ENCODE measurements at regions not wholly inside any gene's neighbourhood (a gene's known extent, or its start where the extent isn't known, plus 50 kb on each side); places are given as distances from the start of the nearest gene placed in this dataset.

DNA sequence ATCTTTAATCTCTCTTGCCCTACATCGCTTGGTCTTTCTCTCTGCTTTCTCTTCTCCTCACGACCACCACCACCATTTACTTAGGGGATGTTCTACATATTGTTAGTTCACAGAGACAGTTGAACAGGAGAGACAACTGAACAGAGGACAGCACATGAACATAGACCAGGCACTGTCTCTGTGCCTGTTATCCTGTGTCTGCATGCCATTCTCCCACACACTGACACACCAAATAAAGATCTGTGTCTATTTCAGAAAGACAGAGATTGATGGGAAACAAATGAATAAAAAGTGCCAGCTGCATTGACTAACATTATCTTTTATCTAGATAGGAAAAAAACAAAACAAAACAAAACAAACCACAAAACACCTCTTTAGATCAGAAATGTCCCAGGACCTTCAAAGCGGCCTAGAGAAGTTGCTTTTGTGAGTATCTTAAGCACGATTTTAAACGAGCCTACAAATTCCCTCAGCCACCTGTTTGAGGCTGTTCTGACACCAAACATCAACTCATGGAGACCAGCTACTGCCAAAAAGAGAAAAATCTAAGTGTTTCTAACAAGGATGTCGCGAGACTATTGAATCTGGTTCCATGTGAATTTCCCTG lies 77.6 kb upstream of the PARP11 start (continued):
- TF ChIP-seq, protein P1, sequence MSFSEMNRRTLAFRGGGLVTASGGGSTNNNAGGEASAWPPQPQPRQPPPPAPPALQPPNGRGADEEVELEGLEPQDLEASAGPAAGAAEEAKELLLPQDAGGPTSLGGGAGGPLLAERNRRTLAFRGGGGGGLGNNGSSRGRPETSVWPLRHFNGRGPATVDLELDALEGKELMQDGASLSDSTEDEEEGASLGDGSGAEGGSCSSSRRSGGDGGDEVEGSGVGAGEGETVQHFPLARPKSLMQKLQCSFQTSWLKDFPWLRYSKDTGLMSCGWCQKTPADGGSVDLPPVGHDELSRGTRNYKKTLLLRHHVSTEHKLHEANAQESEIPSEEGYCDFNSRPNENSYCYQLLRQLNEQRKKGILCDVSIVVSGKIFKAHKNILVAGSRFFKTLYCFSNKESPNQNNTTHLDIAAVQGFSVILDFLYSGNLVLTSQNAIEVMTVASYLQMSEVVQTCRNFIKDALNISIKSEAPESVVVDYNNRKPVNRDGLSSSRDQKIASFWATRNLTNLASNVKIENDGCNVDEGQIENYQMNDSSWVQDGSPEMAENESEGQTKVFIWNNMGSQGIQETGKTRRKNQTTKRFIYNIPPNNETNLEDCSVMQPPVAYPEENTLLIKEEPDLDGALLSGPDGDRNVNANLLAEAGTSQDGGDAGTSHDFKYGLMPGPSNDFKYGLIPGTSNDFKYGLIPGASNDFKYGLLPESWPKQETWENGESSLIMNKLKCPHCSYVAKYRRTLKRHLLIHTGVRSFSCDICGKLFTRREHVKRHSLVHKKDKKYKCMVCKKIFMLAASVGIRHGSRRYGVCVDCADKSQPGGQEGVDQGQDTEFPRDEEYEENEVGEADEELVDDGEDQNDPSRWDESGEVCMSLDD (tag by site-specific recombination; IDR thresholded peaks at IDR 0.05): no peak
- TF ChIP-seq ZXDB (tag by site-specific recombination; IDR thresholded peaks at IDR 0.05) (no peak), ZNF341 (tag by site-specific recombination; IDR thresholded peaks at IDR 0.05; ENCODE audit: low read depth) (no peak)

DNA sequence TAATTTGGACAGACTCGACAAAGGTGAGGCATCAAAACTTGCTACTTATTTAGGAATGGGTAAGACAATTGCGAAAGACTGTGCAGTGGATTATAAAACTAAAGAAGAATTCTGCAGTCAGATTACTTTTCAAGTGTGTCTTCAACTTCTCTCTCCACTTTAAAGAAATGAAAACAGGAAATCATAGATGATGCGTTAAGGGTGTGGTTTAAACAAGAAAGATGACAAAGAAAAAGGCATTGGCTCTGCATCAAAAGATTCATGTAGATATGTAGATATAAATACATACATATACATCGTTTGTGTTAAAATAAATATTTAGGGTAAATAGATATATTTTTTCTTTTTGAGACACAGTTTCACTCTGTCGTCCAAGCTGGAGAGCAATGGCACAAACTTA lies 74.6 kb upstream of the PARP11 start:
- Histone ChIP-seq H3K9me3 (ENCODE audit: control insufficient read depth, insufficient read depth, low read depth, low read length) (no peaks in the 10 kb centered on the region), H3K36me3 (ENCODE audit: control insufficient read depth in 2 of 2, insufficient read depth in 1 of 2, low read length in 2 of 2) (no peaks in the 10 kb centered on the region), H3K4me1 (ENCODE audit: control insufficient read depth, insufficient read depth, low read length) (no peaks in the 10 kb centered on the region), H3K4me3 (ENCODE audit: low read depth, low read length) (no peak overlapping the region), H3K27ac (ENCODE audit: extremely low read depth, low read depth, low read length) (no peak overlapping the region)
- TF ChIP-seq, protein P2, sequence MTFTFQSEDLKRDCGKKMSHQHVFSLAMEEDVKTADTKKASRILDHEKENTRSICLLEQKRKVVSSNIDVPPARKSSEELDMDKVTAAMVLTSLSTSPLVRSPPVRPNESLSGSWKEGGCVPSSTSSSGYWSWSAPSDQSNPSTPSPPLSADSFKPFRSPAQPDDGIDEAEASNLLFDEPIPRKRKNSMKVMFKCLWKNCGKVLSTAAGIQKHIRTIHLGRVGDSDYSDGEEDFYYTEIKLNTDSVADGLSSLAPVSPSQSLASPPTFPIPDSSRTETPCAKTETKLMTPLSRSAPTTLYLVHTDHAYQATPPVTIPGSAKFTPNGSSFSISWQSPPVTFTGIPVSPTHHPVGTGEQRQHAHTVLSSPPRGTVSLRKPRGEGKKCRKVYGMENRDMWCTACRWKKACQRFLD (tag by site-specific recombination; IDR thresholded peaks at IDR 0.05): no peak
- TF ChIP-seq HOXC10 (CRISPR knock-in tag; IDR thresholded peaks at IDR 0.05): no peak
- POLR2A ChIA-PET: no interaction called here
- CTCF ChIA-PET: interaction anchor here (0.5 kb wide), 1 partner anchor 132 kb away, joined by 3 read pairs; no protein-coding TSS in a partner anchor

DNA sequence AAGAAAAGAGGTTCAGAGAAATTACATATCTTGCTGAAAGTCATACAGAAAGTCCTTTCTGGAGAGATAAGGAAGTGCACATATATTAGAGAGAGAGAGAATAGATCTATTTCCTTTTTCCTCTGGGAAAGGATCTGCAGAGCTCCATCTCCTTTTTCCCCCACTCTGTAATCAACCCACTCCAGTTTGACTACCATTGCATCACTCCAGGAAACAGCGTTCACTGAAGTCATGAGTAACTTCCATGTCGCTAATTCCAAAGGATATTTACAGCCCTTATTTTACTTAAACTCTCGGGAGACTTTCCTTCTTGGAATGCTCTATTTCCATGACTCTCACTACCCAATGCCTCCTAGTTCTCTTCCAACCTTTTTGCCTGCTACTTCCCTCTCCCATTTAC lies 72.5 kb upstream of the PARP11 start:
- Histone ChIP-seq H3K27ac (ENCODE audit: extremely low read depth, low read depth, low read length) (no peak overlapping the region), H3K36me3 (ENCODE audit: control insufficient read depth in 2 of 2, insufficient read depth in 1 of 2, low read length in 2 of 2) (no peaks in the 10 kb centered on the region), H3K4me3 (ENCODE audit: low read depth, low read length) (no peak overlapping the region), H3K9me3 (ENCODE audit: control insufficient read depth, insufficient read depth, low read depth, low read length) (no peaks in the 10 kb centered on the region), H3K4me1 (ENCODE audit: control insufficient read depth, insufficient read depth, low read length) (no peaks in the 10 kb centered on the region)
- ChIA-PET CTCF (interaction anchor here (1.0 kb wide), 1 partner anchor 60 kb away, joined by 4 read pairs; no protein-coding TSS in a partner anchor), POLR2A (no interaction called here)
- TF ChIP-seq, protein P3, sequence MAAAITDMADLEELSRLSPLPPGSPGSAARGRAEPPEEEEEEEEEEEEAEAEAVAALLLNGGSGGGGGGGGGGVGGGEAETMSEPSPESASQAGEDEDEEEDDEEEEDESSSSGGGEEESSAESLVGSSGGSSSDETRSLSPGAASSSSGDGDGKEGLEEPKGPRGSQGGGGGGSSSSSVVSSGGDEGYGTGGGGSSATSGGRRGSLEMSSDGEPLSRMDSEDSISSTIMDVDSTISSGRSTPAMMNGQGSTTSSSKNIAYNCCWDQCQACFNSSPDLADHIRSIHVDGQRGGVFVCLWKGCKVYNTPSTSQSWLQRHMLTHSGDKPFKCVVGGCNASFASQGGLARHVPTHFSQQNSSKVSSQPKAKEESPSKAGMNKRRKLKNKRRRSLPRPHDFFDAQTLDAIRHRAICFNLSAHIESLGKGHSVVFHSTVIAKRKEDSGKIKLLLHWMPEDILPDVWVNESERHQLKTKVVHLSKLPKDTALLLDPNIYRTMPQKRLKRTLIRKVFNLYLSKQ (tag by site-specific recombination; IDR thresholded peaks at IDR 0.05; ENCODE audit: borderline replicate concordance): no peak
- TF ChIP-seq ZBTB17 (tag by site-specific recombination; IDR thresholded peaks at IDR 0.05): peak; percentile 54; the same call in 1 of the 2 replicates

DNA sequence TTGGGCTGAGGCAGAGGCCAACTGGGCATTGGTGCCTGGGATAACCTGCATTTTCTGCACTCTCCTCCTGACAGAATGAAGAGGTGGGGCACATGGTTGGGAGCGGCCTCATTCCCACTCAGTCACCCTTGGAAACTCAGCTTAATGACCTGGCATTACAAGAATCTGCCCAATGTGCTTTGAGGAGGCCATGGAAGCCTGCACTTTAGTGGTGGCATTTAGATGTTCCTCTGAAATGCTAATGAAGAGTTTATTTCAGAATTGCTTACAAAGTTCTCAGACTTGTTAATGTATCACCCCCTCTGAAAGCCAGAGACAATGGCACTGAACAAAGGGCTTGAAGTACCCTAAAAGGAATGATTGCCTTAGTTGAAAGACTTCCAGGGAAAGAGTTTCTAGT lies 71.4 kb upstream of the PARP11 start:
- no peaks in the 10 kb centered on the region for H3K9me3 ChIP-seq (ENCODE audit: control insufficient read depth, insufficient read depth, low read depth, low read length)
- no peak overlapping the region for H3K4me3 ChIP-seq (ENCODE audit: low read depth, low read length)
- H3K27ac ChIP-seq (ENCODE audit: extremely low read depth, low read depth, low read length): no peak overlapping the region
- H3K36me3 ChIP-seq (ENCODE audit: control insufficient read depth in 2 of 2, insufficient read depth in 1 of 2, low read length in 2 of 2): no peaks in the 10 kb centered on the region
- POLR2A ChIA-PET: no interaction called here
- no peaks in the 10 kb centered on the region for H3K4me1 ChIP-seq (ENCODE audit: control insufficient read depth, insufficient read depth, low read length)
- CTCF ChIA-PET: interaction anchor here (1.0 to 1.1 kb wide), 2 partner anchors 10 to 59 kb away, joined by 3 to 4 read pairs; no protein-coding TSS in a partner anchor
- TF ChIP-seq GLI4 (tag by site-specific recombination; IDR thresholded peaks at IDR 0.05) (no peak), KLF9 (tag by site-specific recombination; IDR thresholded peaks at IDR 0.05; ENCODE audit: low read depth) (no peak), GLI2 (tag by site-specific recombination; IDR thresholded peaks at IDR 0.05; ENCODE audit: borderline replicate concordance, low read depth) (no peak), ZNF274 (IDR thresholded peaks at IDR 0.05; ENCODE audit: low read length) (no peak), ZNF274 (tag by site-specific recombination; IDR thresholded peaks at IDR 0.05; ENCODE audit: borderline replicate concordance) (no peak), ZNF155 (tag by site-specific recombination; IDR thresholded peaks at IDR 0.05) (no peak), ZNF626 (tag by site-specific recombination; IDR thresholded peaks at IDR 0.05) (no peak), ZNF791 (tag by site-specific recombination; IDR thresholded peaks at IDR 0.05) (no peak), ZNF777 (tag by site-specific recombination; IDR thresholded peaks at IDR 0.05; ENCODE audit: borderline replicate concordance) (no peak), ZIC2 (tag by site-specific recombination; IDR thresholded peaks at IDR 0.05) (no peak), YY2 (tag by site-specific recombination; IDR thresholded peaks at IDR 0.05) (no peak), ZNF558 (tag by site-specific recombination; IDR thresholded peaks at IDR 0.05) (no peak)
- TF ChIP-seq, protein P4, sequence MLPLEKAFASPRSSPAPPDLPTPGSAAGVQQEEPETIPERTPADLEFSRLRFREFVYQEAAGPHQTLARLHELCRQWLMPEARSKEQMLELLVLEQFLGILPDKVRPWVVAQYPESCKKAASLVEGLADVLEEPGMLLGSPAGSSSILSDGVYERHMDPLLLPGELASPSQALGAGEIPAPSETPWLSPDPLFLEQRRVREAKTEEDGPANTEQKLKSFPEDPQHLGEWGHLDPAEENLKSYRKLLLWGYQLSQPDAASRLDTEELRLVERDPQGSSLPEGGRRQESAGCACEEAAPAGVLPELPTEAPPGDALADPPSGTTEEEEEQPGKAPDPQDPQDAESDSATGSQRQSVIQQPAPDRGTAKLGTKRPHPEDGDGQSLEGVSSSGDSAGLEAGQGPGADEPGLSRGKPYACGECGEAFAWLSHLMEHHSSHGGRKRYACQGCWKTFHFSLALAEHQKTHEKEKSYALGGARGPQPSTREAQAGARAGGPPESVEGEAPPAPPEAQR (tag by site-specific recombination; IDR thresholded peaks at IDR 0.05): no peak
- TF ChIP-seq, protein P5, sequence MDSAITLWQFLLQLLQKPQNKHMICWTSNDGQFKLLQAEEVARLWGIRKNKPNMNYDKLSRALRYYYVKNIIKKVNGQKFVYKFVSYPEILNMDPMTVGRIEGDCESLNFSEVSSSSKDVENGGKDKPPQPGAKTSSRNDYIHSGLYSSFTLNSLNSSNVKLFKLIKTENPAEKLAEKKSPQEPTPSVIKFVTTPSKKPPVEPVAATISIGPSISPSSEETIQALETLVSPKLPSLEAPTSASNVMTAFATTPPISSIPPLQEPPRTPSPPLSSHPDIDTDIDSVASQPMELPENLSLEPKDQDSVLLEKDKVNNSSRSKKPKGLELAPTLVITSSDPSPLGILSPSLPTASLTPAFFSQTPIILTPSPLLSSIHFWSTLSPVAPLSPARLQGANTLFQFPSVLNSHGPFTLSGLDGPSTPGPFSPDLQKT (IDR thresholded peaks at IDR 0.05; ENCODE audit: borderline replicate concordance, low read depth, low read length): no peak
